Cardiac muscle cell (in vitro differentiated cells and primary cell): ENCODE measurements at regions not wholly inside any gene's neighbourhood (a gene's known extent, or its start where the extent isn't known, plus 50 kb on each side); places are given as distances from the start of the nearest gene placed in this dataset.

Source experiments
- DNase-seq, 2 donors: peaks; one replicate each; pipeline versions ENCODE4 v3.0.0 to v3.0.0-alpha.2; 2010 to 2017; ENCODE audit warnings: low read depth in 1 of 2, low spot score in 1 of 2
- H3K27ac ChIP-seq: fragments of 200-600 bp; sonication (generic); 2 replicates; pipeline ENCODE4 v1.5.1; 2016
- H3K27me3 ChIP-seq: fragments of 200-600 bp; sonication (generic); 2 replicates; pipeline ENCODE4 v1.6.0; 2016; ENCODE audit warnings: control low read depth
- H3K36me3 ChIP-seq: fragments of 200-600 bp; sonication (generic); 2 replicates; pipeline ENCODE4 v1.5.1; 2016; ENCODE audit warnings: control low read depth
- H3K4me1 ChIP-seq: fragments of 200-600 bp; sonication (generic); 2 replicates; pipeline ENCODE4 v1.8.1; 2017; ENCODE audit warnings: low read depth, mild to moderate bottlenecking, mixed run types
- H3K4me3 ChIP-seq: fragments of 200-600 bp; sonication (generic); 2 replicates; pipeline ENCODE4 v1.5.1; 2016; ENCODE audit warnings: mild to moderate bottlenecking
- H3K9me3 ChIP-seq: fragments of 200-600 bp; sonication (generic); 2 replicates; pipeline ENCODE4 v1.5.1; 2017; ENCODE audit warnings: low read depth, mild to moderate bottlenecking, control low read depth
- CTCF ChIP-seq: IDR thresholded peaks from 2 replicates; pipeline ENCODE4 v1.5.1; 2012; ENCODE audit warnings: low read depth, mild to moderate bottlenecking, low read length

- H3K27ac ChIP-seq = no peak overlapping the region
- DNase-seq = no peak
- no peaks in the 10 kb centered on the region for H3K4me1 ChIP-seq
- TF ChIP-seq CTCF = no peak
- H3K4me3 ChIP-seq = no peak overlapping the region
- H3K9me3 ChIP-seq = no peaks in the 10 kb centered on the region
- H3K36me3 ChIP-seq = no peaks in the 10 kb centered on the region
- H3K27me3 ChIP-seq = no peaks in the 10 kb centered on the region
Measured at GRCh38 chr1:209057901-209058300, 525.6 kb upstream of the CAMK1G start.

- peaks cover 12% of the 10 kb centered on the region for H3K4me1 ChIP-seq
- DNase-seq = no peak
Measured at GRCh38 chr1:209059376-209059775, 524.1 kb upstream of the CAMK1G start.

GRCh38 chr1:209059981-209060380 lies 523.5 kb upstream of the CAMK1G start:
- no peak for DNase-seq
- H3K4me3 ChIP-seq = no peak overlapping the region
- H3K27me3 ChIP-seq = no peaks in the 10 kb centered on the region
- H3K9me3 ChIP-seq = no peaks in the 10 kb centered on the region
- H3K4me1 ChIP-seq = peaks cover 14% of the 10 kb centered on the region
- no peak for TF ChIP-seq CTCF
- no peak overlapping the region for H3K27ac ChIP-seq
- H3K36me3 ChIP-seq = no peaks in the 10 kb centered on the region

More at GRCh38 chr1:209059376-209059775, 524.1 kb upstream of the CAMK1G start:
- Histone ChIP-seq H3K4me3 (no peak overlapping the region), H3K27me3 (no peaks in the 10 kb centered on the region), H3K36me3 (no peaks in the 10 kb centered on the region), H3K27ac (no peak overlapping the region), H3K9me3 (no peaks in the 10 kb centered on the region)
- TF ChIP-seq CTCF = no peak

GRCh38 chr1:209062081-209062620 lies 521.4 kb upstream of the CAMK1G start:
- no peak overlapping the region for H3K4me3 ChIP-seq
- no peaks in the 10 kb centered on the region for H3K27me3 ChIP-seq
- peaks cover 18% of the 10 kb centered on the region for H3K4me1 ChIP-seq
- TF ChIP-seq CTCF = no peak
- no peaks in the 10 kb centered on the region for H3K36me3 ChIP-seq
- H3K9me3 ChIP-seq = no peaks in the 10 kb centered on the region
- DNase-seq = no peak
- H3K27ac ChIP-seq = no peak overlapping the region

- Histone ChIP-seq H3K4me1 (peaks cover 18% of the 10 kb centered on the region), H3K36me3 (no peaks in the 10 kb centered on the region)
- no peak for TF ChIP-seq CTCF
Measured at GRCh38 chr1:209062863-209063262, 520.7 kb upstream of the CAMK1G start.

More at GRCh38 chr1:209062863-209063262, 520.7 kb upstream of the CAMK1G start:
- Histone ChIP-seq H3K4me3 (no peak overlapping the region), H3K9me3 (no peaks in the 10 kb centered on the region), H3K27me3 (no peaks in the 10 kb centered on the region), H3K27ac (no peak overlapping the region)
- no peak for DNase-seq
